IMR-90 (cell line): ENCODE measurements at regions not wholly inside any gene's neighbourhood (a gene's known extent, or its start where the extent isn't known, plus 50 kb on each side); places are given as distances from the start of the nearest gene placed in this dataset.
"Not testable (repeated sequence)": the region's sequence is repeated elsewhere in the genome, so short reads cannot be mapped to it uniquely, and the experiment has no call there.

ENCODE experiments used
- ATAC-seq: fragments of 200-7000 bp; cut with Tn5 transposase; 2 replicates; pipeline ENCODE4 v1.9.1; 2020; ENCODE audit warnings: low read depth, mild to moderate bottlenecking, moderate library complexity
- BruUV-seq: library from RNA; stranded (reverse); fragments of 400-500 nt; replicated peaks from 2 replicates; lab custom pipeline; 2021; lab: Mats Ljungman, UMichigan
- CTCF ChIA-PET: fragments of 300-600 bp; formaldehyde crosslinking; extraction: SDS; loops from one replicate; lab custom pipeline; 2021; ENCODE audit warnings: antibody characterized with exemption; lab: Yijun Ruan, JAX
- POLR2A ChIA-PET: fragments of 300-600 bp; sonication (Branson Sonifier 250); formaldehyde crosslinking; loops from one replicate; lab custom pipeline; 2022; ENCODE audit warnings: antibody characterized with exemption; ENCODE audit not compliant: unreplicated experiment; lab: Charles Lee
- DNase-seq: peaks from one replicate; pipeline ENCODE4 v3.0.0; 2013
- H2AFZ ChIP-seq: replicated peaks from 2 replicates; pipeline ENCODE3; 2013; ENCODE audit warnings: low read length, mild to moderate bottlenecking; ENCODE audit not compliant: poor library complexity
- H2AK5ac ChIP-seq: 2 replicates; pipeline ENCODE4 v1.6.1; 2013; ENCODE audit warnings: low read depth, low read length, inconsistent platforms
- H2AK9ac ChIP-seq: replicated peaks from 2 replicates; pipeline ENCODE3; 2013; ENCODE audit warnings: mild to moderate bottlenecking, low read depth, low read length, moderate library complexity; ENCODE audit not compliant: poor library complexity
- H2BK120ac ChIP-seq: 2 replicates; pipeline ENCODE4 v1.6.1; 2013; ENCODE audit warnings: low read depth, low read length, inconsistent platforms
- H2BK15ac ChIP-seq: 3 replicates; pipeline ENCODE4 v1.6.1; 2013; ENCODE audit warnings: low read depth, low read length, inconsistent platforms
- H2BK20ac ChIP-seq: 2 replicates; pipeline ENCODE4 v1.6.1; 2013; ENCODE audit warnings: low read depth, mild to moderate bottlenecking, inconsistent platforms, low read length, moderate library complexity
- H2BK5ac ChIP-seq: 2 replicates; pipeline ENCODE4 v1.6.1; 2013; ENCODE audit warnings: mild to moderate bottlenecking, low read depth, low read length, inconsistent platforms; ENCODE audit not compliant: poor library complexity, severe bottlenecking
- H3K14ac ChIP-seq: replicated peaks from 2 replicates; pipeline ENCODE4 v1.6.1; 2013; ENCODE audit warnings: low read depth, low read length, inconsistent platforms
- H3K18ac ChIP-seq: 2 replicates; pipeline ENCODE4 v1.6.1; 2013; ENCODE audit warnings: low read depth, low read length, control low read depth
- H3K23ac ChIP-seq: 2 replicates; pipeline ENCODE4 v1.6.1; 2013; ENCODE audit warnings: low read depth, low read length, inconsistent platforms
- H3K27ac ChIP-seq: 2 replicates; pipeline ENCODE4 v1.5.1; 2013; ENCODE audit warnings: mild to moderate bottlenecking, control low read depth, low read length; ENCODE audit not compliant: insufficient read depth
- H3K27me3 ChIP-seq: 2 replicates; pipeline ENCODE4 v1.6.1; 2013; ENCODE audit warnings: low read length; ENCODE audit not compliant: control insufficient read depth, insufficient read depth
- H3K36me3 ChIP-seq: 2 replicates; pipeline ENCODE4 v1.6.1; 2013; ENCODE audit warnings: low read length, mixed read lengths; ENCODE audit not compliant: control insufficient read depth, insufficient read depth
- H3K4ac ChIP-seq: 2 replicates; pipeline ENCODE4 v1.6.1; 2013; ENCODE audit warnings: low read depth, low read length, inconsistent platforms
- H3K4me1 ChIP-seq: 2 replicates; pipeline ENCODE4 v1.6.1; 2013; ENCODE audit warnings: low read length, mixed read lengths; ENCODE audit not compliant: control insufficient read depth, insufficient read depth
- H3K4me2 ChIP-seq: 2 replicates; pipeline ENCODE4 v1.6.1; 2013; ENCODE audit warnings: low read depth, mild to moderate bottlenecking, control low read depth, low read length, moderate library complexity
- H3K4me3 ChIP-seq: 2 replicates; pipeline ENCODE4 v1.5.1; 2013; ENCODE audit warnings: low read depth, mild to moderate bottlenecking, control low read depth, low read length, moderate library complexity; ENCODE audit not compliant: insufficient read depth
- H3K56ac ChIP-seq: 2 replicates; pipeline ENCODE4 v1.6.1; 2013; ENCODE audit warnings: low read length, inconsistent platforms; ENCODE audit not compliant: insufficient read depth; ENCODE audit errors: extremely low read depth
- H3K79me1 ChIP-seq, 2 experiments: 2 replicates each; pipeline ENCODE4 v1.6.1; 2013; ENCODE audit warnings: low read length in 2 of 2, inconsistent platforms in 1 of 2, low read depth in 1 of 2
- H3K9ac ChIP-seq: 2 replicates; pipeline ENCODE4 v1.6.1; 2013; ENCODE audit warnings: low read depth, low read length, control low read depth
- H3K9me1 ChIP-seq: 2 replicates; pipeline ENCODE4 v1.6.1; 2013; ENCODE audit warnings: low read length, inconsistent platforms; ENCODE audit not compliant: insufficient read depth
- H3K9me3 ChIP-seq: 2 replicates; pipeline ENCODE4 v1.6.1; 2013; ENCODE audit warnings: low read length; ENCODE audit not compliant: control insufficient read depth, insufficient read depth
- H4K20me1 ChIP-seq: 2 replicates; pipeline ENCODE4 v1.6.1; 2013; ENCODE audit warnings: low read length, inconsistent platforms; ENCODE audit not compliant: insufficient read depth
- H4K5ac ChIP-seq: 2 replicates; pipeline ENCODE4 v1.6.1; 2013; ENCODE audit warnings: mild to moderate bottlenecking, low read depth, low read length, control low read depth
- H4K8ac ChIP-seq, 2 experiments: 2 replicates each; pipeline ENCODE4 v1.6.1; 2013; ENCODE audit warnings: low read depth in 2 of 2, low read length in 2 of 2, control low read depth in 1 of 2, inconsistent platforms in 1 of 2
- H4K91ac ChIP-seq: 2 replicates; pipeline ENCODE4 v1.6.1; 2013; ENCODE audit warnings: low read depth, low read length, inconsistent platforms; ENCODE audit not compliant: insufficient read depth
- WGBS, 2 experiments: methylation state at CpG; one replicate each; pipeline versions ENCODE4 v1.1.5 to v1.1.7; 2013; ENCODE audit warnings: missing lambda C conversion rate in 2 of 2; ENCODE audit not compliant: insufficient read length in 1 of 2; ENCODE audit errors: extremely low coverage in 2 of 2; 5-methylcytosine and 5-hydroxymethylcytosine counted together
- dilution Hi-C: fragments of 300-500 bp; cut with HindIII; formaldehyde crosslinking; loops from one replicate; pipeline ENCODE4 v1.14.3; 2018; ENCODE audit warnings: low sequenced_read_pairs; ENCODE audit not compliant: unreplicated experiment
- in situ Hi-C: fragments of 300-500 bp; cut with MboI; formaldehyde crosslinking; loops from 3 replicates; pipeline ENCODE4 v1.14.3; 2019; ENCODE audit warnings: low sequenced_read_pairs, inconsistent platforms, mixed read lengths
- intact Hi-C: fragments of 100-400 bp; cut with micrococcal nuclease; formaldehyde crosslinking; loops from 2 replicates; pipeline ENCODE4 v1.10.0; 2022

DNA sequence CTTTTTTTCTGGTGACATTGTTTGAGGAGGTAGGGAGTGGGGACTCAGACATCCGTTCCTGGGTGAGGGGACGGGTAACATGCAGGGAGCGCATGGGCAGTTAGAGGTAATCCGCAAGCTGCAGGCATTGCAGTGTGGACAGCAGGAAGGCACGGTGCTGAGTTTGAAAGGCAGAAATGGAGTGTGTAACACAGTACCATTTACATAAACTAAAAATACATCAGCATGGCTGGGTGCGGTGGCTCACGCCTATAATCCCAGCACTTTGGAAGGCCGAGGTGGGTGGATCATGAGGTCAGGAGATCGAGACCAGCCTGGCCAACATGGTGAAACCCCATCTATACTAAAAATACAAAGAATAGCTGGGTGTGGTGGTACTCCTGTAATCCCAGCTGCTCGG is 109.3 kb upstream of the EXOC2 start:
- H2BK20ac ChIP-seq, H4K20me1 ChIP-seq, H3K9me3 ChIP-seq, intact Hi-C loops, H2BK5ac ChIP-seq, H2BK15ac ChIP-seq, H4K5ac ChIP-seq, H3K9me1 ChIP-seq, POLR2A ChIA-PET, H3K56ac ChIP-seq, in situ Hi-C loops, H2BK120ac ChIP-seq, dilution Hi-C loops, H2AK5ac ChIP-seq, H3K14ac ChIP-seq, DNase-seq, H2AFZ ChIP-seq, H3K36me3 ChIP-seq, H3K18ac ChIP-seq, H3K23ac ChIP-seq, CTCF ChIA-PET, H3K4me1 ChIP-seq, H3K4ac ChIP-seq, H4K8ac ChIP-seq, H3K79me1 ChIP-seq, BruUV-seq, H4K91ac ChIP-seq, H3K4me3 ChIP-seq, H2AK9ac ChIP-seq, ATAC-seq, H3K9ac ChIP-seq, H3K27ac ChIP-seq, H3K4me2 ChIP-seq: not testable (repeated sequence)
- H3K27me3 ChIP-seq = peaks cover 22% of the 10 kb centered on the region
- WGBS, 2 experiments = no CpG with 5 or more reads among the region's 10 CpGs
